Body of pancreas (tissue), 4 donors: ENCODE measurements at regions not wholly inside any gene's neighbourhood (a gene's known extent, or its start where the extent isn't known, plus 50 kb on each side); places are given as distances from the start of the nearest gene placed in this dataset.

Experiments used
- ATAC-seq: fragments of 150-250 bp; one replicate; pipeline ENCODE4 v1.9.1; 2016
- DNase-seq, 4 donors: peaks; one replicate each; pipeline ENCODE4 v3.0.0-alpha.2; 2019
- H3K27ac ChIP-seq, 4 donors: fragments of 200-600 bp; sonication (generic); 1 replicate in 3 of 4; 2 replicates in 1 of 4; pipeline versions ENCODE4 v1.5.1 to v1.6.1; 2016 to 2019; ENCODE audit warnings: mild to moderate bottlenecking in 1 of 4, mixed read lengths in 1 of 4, moderate library complexity in 1 of 4
- H3K27me3 ChIP-seq, 2 donors: fragments of 200-600 bp; sonication (generic); one replicate each; pipeline ENCODE4 v1.6.0; 2016; ENCODE audit warnings: mild to moderate bottlenecking in 1 of 2
- H3K36me3 ChIP-seq, 2 donors: fragments of 200-600 bp; sonication (generic); replicated peaks in 1 of 2; 2 replicates each; pipeline ENCODE4 v1.5.1; 2016; ENCODE audit warnings: low read depth in 2 of 2; ENCODE audit not compliant: insufficient read depth in 1 of 2
- H3K4me1 ChIP-seq: fragments of 200-600 bp; sonication (generic); one replicate; pipeline ENCODE4 v1.6.0; 2016
- H3K4me3 ChIP-seq, 2 donors: fragments of 200-600 bp; sonication (generic); 1 replicate in 1 of 2; 2 replicates in 1 of 2; pipeline ENCODE4 v1.5.1; 2016 to 2019
- H3K9me3 ChIP-seq, 3 donors: fragments of 200-600 bp; sonication (generic); 1 replicate in 2 of 3; 2 replicates in 1 of 3; pipeline ENCODE4 v1.5.1; 2016
- POLR2A ChIP-seq, 3 donors: fragments of 450-650 bp; IDR thresholded peaks; one replicate each; pipeline ENCODE4 v1.6.1; 2016; ENCODE audit warnings: antibody characterized with exemption in 3 of 3, mild to moderate bottlenecking in 2 of 3
- WGBS, 2 donors: methylation state at CpG; one replicate each; pipeline ENCODE4 v1.1.5; 2017; 5-methylcytosine and 5-hydroxymethylcytosine counted together
- intact Hi-C: fragments of 100-400 bp; cut with DNase I; formaldehyde crosslinking; loops from one replicate; pipeline ENCODE4 v1.15.1; 2023
- TF ChIP-seq, protein P1 (sequence below), 7 experiments: fragments of 450-650 bp in 4 of 7; fragments of 200-600 bp in 3 of 7; sonication (generic) in 3 of 7; IDR thresholded peaks; one replicate each; pipeline ENCODE4 v1.5.1; 2016 to 2019; ENCODE audit warnings: antibody characterized with exemption in 7 of 7

DNA sequence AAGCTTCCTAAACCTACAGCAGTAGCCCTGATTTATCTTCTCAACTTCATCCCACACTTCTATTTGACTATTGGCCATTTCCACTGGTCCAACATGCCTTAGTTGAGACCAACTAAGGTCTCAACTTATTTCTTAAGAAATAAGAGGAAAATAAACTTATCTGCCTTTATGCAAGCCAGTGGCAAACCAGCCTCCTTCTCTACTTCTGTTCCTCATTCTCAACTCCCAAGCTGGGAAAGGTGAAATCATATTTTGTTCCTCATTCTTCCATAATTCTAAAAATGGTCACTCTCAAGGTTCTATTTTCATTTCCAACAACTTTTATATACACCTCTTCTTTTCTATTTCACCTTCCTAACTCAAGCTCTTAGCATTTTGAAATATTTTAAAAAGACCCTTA, 149.6 kb upstream of the C9orf72 start:
- Histone ChIP-seq H3K4me3 (no peak overlapping the region), H3K9me3 (no peaks in the 10 kb centered on the region), H3K27ac (no peak overlapping the region), H3K27me3 (no peaks in the 10 kb centered on the region), H3K36me3 (no peaks in the 10 kb centered on the region), H3K4me1 (peaks cover 3% of the 10 kb centered on the region)
- DNase-seq (no peak), ATAC-seq (no peak)
- no peak for TF ChIP-seq POLR2A (IDR thresholded peaks at IDR 0.05)
- intact Hi-C loops, result no loop called here

DNA sequence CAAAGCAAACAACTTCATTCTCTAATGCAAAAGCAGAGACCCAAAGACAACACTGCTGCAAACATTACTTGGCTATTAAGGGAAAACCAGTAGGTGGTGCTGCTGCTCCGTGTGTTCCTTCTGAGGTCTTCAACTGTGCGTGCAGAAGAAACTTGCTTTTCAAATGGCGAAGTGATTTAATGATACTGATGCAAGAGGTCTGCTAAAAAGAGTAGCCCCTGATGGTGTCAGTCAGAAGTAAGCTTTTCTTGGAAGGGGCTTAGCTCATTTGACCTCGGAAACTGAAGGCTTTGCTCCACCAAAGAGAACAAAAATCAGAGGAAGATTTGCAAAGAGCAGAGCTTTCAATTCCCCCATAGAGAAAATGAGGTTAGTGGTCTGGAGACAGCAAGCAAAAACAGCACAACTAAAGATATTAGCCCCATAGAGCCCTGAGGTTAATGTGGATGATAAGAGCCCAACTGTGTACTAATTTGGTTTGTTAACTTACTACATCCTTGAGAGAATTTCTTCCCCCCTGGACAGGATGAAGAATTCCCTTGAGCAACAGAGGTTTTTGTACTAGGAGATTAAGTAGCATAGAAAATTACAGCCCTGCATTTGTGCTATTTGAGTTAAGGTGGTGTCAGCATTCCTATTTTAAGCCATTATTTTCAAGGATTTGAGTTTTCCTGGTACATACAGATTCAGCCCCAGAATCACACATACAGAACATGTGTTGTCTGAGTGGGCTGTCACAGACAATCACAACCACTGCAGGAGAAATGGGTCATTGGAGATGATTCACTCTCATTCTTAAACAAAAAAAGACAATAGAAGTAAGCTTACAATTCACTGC, 153.2 kb upstream of the C9orf72 start:
- no peak overlapping the region for H3K27ac ChIP-seq
- H3K9me3 ChIP-seq, result no peaks in the 10 kb centered on the region
- intact Hi-C loops, result no loop called here
- peaks cover 3% of the 10 kb centered on the region for H3K4me1 ChIP-seq
- H3K36me3 ChIP-seq, result no peaks in the 10 kb centered on the region
- 4 to 5% methylated on average over 4 of the region's 4 CpGs for WGBS, 2 donors
- DNase-seq, result peak; percentile 53 to 70 (median 61)
- no peaks in the 10 kb centered on the region for H3K27me3 ChIP-seq
- no peak overlapping the region for H3K4me3 ChIP-seq
- TF ChIP-seq POLR2A (IDR thresholded peaks at IDR 0.05), result no peak
- TF ChIP-seq, protein P1, sequence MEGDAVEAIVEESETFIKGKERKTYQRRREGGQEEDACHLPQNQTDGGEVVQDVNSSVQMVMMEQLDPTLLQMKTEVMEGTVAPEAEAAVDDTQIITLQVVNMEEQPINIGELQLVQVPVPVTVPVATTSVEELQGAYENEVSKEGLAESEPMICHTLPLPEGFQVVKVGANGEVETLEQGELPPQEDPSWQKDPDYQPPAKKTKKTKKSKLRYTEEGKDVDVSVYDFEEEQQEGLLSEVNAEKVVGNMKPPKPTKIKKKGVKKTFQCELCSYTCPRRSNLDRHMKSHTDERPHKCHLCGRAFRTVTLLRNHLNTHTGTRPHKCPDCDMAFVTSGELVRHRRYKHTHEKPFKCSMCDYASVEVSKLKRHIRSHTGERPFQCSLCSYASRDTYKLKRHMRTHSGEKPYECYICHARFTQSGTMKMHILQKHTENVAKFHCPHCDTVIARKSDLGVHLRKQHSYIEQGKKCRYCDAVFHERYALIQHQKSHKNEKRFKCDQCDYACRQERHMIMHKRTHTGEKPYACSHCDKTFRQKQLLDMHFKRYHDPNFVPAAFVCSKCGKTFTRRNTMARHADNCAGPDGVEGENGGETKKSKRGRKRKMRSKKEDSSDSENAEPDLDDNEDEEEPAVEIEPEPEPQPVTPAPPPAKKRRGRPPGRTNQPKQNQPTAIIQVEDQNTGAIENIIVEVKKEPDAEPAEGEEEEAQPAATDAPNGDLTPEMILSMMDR (IDR thresholded peaks at IDR 0.05), result peak; percentile 57 to 83 (median 75)
- peak; percentile 80 for ATAC-seq

DNA sequence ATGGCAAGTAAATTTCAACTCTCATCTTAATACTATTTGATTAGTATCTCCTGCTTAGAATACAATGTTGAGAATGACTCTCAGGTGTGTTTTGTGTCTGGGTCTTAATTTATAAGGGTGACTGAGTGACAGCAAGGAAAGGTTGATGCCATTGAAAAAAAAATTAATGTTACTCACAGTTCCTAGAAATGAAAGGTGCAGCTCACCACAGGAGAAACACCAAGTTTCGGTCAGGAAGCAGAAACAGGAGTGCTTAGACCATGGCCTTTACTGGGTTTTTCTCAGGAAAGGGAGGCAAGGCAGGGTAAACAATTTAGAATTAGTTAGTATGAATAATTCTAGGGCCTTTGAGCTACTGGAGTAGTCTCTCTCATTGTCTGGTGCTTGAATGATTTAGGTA, 159.2 kb upstream of the C9orf72 start:
- WGBS, 2 donors, result 94 to 100% methylated on average over 1 of the region's 1 CpG
- Histone ChIP-seq H3K9me3 (no peaks in the 10 kb centered on the region), H3K27me3 (no peaks in the 10 kb centered on the region), H3K36me3 (no peaks in the 10 kb centered on the region), H3K4me1 (no peaks in the 10 kb centered on the region), H3K27ac (no peak overlapping the region), H3K4me3 (no peak overlapping the region)
- ATAC-seq (no peak), DNase-seq (no peak)
- TF ChIP-seq POLR2A (IDR thresholded peaks at IDR 0.05), result no peak
- intact Hi-C loops, result no loop called here

DNA sequence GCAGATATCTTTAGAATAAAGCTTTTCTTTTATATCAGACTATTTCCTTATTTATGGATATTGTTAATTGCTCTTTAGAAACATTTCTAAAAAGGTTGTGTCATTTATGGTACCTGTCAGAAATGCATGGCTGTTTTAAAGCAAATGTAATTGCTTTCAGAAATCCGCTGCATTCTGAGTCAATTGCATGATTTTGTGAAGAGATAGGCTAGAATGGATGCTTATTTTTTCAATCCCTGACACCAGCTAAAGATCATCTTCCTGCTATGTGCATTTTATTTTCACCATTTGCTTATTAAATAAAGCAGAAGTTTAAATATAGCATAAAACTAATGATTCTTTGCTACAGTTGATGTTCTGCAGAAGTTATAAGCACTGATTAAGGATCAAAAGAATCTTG, 170.2 kb upstream of the C9orf72 start:
- TF ChIP-seq POLR2A (IDR thresholded peaks at IDR 0.05), result no peak
- TF ChIP-seq, protein P1 (IDR thresholded peaks at IDR 0.05), result no peak
- no peaks in the 10 kb centered on the region for H3K27me3 ChIP-seq
- intact Hi-C loops, result no loop called here
- 57 to 67% methylated on average over 1 of the region's 1 CpG for WGBS, 2 donors
- H3K4me1 ChIP-seq, result no peaks in the 10 kb centered on the region
- ATAC-seq, result no peak
- no peak overlapping the region for H3K27ac ChIP-seq
- no peak overlapping the region for H3K4me3 ChIP-seq
- H3K9me3 ChIP-seq, result no peaks in the 10 kb centered on the region
- H3K36me3 ChIP-seq, result no peaks in the 10 kb centered on the region
- no peak for DNase-seq

DNA sequence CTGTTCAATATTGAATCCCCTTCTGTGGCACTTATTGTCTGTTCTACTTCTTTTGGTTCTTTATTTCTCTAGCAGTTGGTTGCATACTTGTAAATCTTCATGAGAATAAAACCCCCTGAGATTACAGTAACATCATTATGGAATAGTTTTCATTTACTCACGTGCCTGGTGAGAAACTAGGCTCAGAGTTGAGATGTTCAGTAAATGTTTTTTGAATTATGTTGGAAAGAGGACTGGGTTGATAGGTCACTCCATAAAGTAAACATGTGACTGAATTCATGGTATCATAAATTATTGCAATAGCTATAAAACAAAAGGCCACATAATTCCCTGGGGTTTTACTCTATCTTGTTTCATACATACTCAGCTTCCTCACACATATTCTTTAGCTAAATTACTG, 174.2 kb upstream of the C9orf72 start:
- Histone ChIP-seq H3K4me1 (no peaks in the 10 kb centered on the region), H3K27me3 (no peaks in the 10 kb centered on the region), H3K27ac (no peak overlapping the region), H3K36me3 (no peaks in the 10 kb centered on the region), H3K9me3 (no peaks in the 10 kb centered on the region), H3K4me3 (no peak overlapping the region)
- 25 to 40% methylated on average over 1 of the region's 1 CpG for WGBS, 2 donors
- DNase-seq (no peak), ATAC-seq (no peak)
- intact Hi-C loops, result no loop called here
- TF ChIP-seq, protein P1 (IDR thresholded peaks at IDR 0.05), result no peak
- TF ChIP-seq POLR2A (IDR thresholded peaks at IDR 0.05), result no peak

DNA sequence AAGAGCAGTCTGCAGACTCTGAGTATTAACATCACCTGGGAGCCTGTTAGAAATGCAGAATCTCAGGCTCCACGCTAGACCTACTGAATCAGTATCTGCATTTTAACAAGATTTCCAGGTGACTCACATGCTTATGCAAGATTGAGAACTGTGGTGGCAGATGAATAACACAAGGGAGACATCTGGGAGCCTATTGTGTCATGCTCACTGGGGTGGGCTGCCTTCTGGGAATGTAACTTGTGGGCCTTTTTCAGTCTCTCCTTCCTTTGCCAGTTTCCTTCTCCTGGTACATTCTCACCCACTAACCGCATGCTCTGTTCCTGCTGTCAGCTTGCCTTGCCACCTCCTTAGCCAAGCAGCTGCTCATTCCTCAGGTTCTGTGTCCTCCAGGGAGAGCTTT, 176.6 kb upstream of the C9orf72 start:
- intact Hi-C loops, result no loop called here
- ATAC-seq (no peak), DNase-seq (no peak)
- Histone ChIP-seq H3K36me3 (no peaks in the 10 kb centered on the region), H3K4me3 (no peak overlapping the region), H3K27ac (no peak overlapping the region), H3K9me3 (no peaks in the 10 kb centered on the region), H3K4me1 (no peaks in the 10 kb centered on the region), H3K27me3 (no peaks in the 10 kb centered on the region)
- no peak for TF ChIP-seq POLR2A (IDR thresholded peaks at IDR 0.05)
- WGBS, 2 donors, result 56 to 83% methylated on average over 2 of the region's 2 CpGs
